Body of pancreas (tissue), 4 donors: ENCODE measurements at regions not wholly inside any gene's neighbourhood (a gene's known extent, or its start where the extent isn't known, plus 50 kb on each side); places are given as distances from the start of the nearest gene placed in this dataset.

Source experiments
- POLR2A ChIP-seq, 3 donors: fragments of 450-650 bp; IDR thresholded peaks; one replicate each; pipeline ENCODE4 v1.6.1; 2016; ENCODE audit warnings: antibody characterized with exemption in 3 of 3, mild to moderate bottlenecking in 2 of 3
- TF ChIP-seq, protein P1 (sequence below), 7 experiments: fragments of 450-650 bp in 4 of 7; fragments of 200-600 bp in 3 of 7; sonication (generic) in 3 of 7; IDR thresholded peaks; one replicate each; pipeline ENCODE4 v1.5.1; 2016 to 2019; ENCODE audit warnings: antibody characterized with exemption in 7 of 7

DNA sequence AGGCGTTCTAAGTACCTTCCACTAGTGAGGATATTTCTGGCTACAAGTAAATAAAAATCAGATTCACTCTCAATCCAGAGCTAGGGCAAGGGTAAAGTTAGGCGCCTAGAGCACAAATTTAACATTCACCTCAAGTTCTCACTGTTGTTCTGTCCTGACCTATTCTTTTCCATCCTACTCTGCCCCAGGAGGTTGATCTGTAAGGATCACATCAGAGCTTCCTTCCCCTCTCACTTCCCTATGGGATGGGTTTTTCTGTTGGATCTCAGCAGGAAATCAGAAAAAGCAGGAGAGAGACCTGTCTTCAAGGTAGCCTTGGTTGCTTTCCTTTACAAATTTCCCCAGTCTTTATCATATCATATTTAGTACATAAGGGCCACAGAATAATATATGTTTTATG, 316.7 kb downstream of the GABRG2 start:
- TF ChIP-seq, protein P1, sequence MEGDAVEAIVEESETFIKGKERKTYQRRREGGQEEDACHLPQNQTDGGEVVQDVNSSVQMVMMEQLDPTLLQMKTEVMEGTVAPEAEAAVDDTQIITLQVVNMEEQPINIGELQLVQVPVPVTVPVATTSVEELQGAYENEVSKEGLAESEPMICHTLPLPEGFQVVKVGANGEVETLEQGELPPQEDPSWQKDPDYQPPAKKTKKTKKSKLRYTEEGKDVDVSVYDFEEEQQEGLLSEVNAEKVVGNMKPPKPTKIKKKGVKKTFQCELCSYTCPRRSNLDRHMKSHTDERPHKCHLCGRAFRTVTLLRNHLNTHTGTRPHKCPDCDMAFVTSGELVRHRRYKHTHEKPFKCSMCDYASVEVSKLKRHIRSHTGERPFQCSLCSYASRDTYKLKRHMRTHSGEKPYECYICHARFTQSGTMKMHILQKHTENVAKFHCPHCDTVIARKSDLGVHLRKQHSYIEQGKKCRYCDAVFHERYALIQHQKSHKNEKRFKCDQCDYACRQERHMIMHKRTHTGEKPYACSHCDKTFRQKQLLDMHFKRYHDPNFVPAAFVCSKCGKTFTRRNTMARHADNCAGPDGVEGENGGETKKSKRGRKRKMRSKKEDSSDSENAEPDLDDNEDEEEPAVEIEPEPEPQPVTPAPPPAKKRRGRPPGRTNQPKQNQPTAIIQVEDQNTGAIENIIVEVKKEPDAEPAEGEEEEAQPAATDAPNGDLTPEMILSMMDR (IDR thresholded peaks at IDR 0.05), result no peak
- no peak for TF ChIP-seq POLR2A (IDR thresholded peaks at IDR 0.05)
